Gastrocnemius medialis (tissue), 4 donors: ENCODE measurements at regions not wholly inside any gene's neighbourhood (a gene's known extent, or its start where the extent isn't known, plus 50 kb on each side); places are given as distances from the start of the nearest gene placed in this dataset.

Source experiments
- ATAC-seq, 2 donors: fragments of 150-250 bp; one replicate each; pipeline ENCODE4 v1.9.1; 2016
- DNase-seq, 2 donors: peaks; one replicate each; pipeline ENCODE4 v3.0.0-alpha.2; 2019
- H3K27ac ChIP-seq, 4 donors: fragments of 200-600 bp; sonication (generic); 1 replicate in 1 of 4; 2 replicates in 3 of 4; pipeline ENCODE4 v1.5.1; 2016 to 2018; ENCODE audit warnings: mild to moderate bottlenecking in 2 of 4, moderate library complexity in 1 of 4
- H3K27me3 ChIP-seq, 3 donors: fragments of 200-600 bp; sonication (generic) in 2 of 3; 1 replicate in 1 of 3; 2 replicates in 2 of 3; pipeline versions ENCODE4 v1.5.1 to v1.6.0; 2016 to 2019; ENCODE audit warnings: mild to moderate bottlenecking in 1 of 3, moderate library complexity in 1 of 3
- H3K36me3 ChIP-seq, 2 donors: fragments of 200-600 bp; sonication (generic) in 1 of 2; one replicate each; pipeline ENCODE4 v1.5.1; 2017 to 2018
- H3K4me1 ChIP-seq, 2 donors: fragments of 200-600 bp; sonication (generic) in 1 of 2; one replicate each; pipeline ENCODE4 v1.5.1; 2016 to 2017; ENCODE audit warnings: mild to moderate bottlenecking in 2 of 2
- H3K4me3 ChIP-seq, 4 donors: fragments of 200-600 bp; sonication (generic) in 3 of 4; 1 replicate in 1 of 4; 2 replicates in 3 of 4; pipeline ENCODE4 v1.5.1; 2016 to 2019; ENCODE audit warnings: mild to moderate bottlenecking in 2 of 4
- H3K9me3 ChIP-seq, 3 donors: fragments of 200-600 bp; sonication (generic) in 2 of 3; 1 replicate in 1 of 3; 2 replicates in 2 of 3; pipeline ENCODE4 v1.5.1; 2016 to 2019
- CTCF ChIP-seq, 5 experiments: fragments of 450-650 bp in 3 of 5; fragments of 200-600 bp in 2 of 5; sonication (generic) in 2 of 5; IDR thresholded peaks in 4 of 5; conservative IDR thresholded peaks in 1 of 5; 1 replicate in 4 of 5; 2 replicates in 1 of 5; pipeline ENCODE4 v1.5.1; 2016 to 2019; ENCODE audit warnings: antibody characterized with exemption in 5 of 5, mild to moderate bottlenecking in 3 of 5, moderate library complexity in 3 of 5
- POLR2A ChIP-seq, 2 donors: fragments of 450-650 bp; IDR thresholded peaks; one replicate each; pipeline ENCODE4 v1.6.1; 2017; ENCODE audit warnings: antibody characterized with exemption in 2 of 2, mild to moderate bottlenecking in 2 of 2, moderate library complexity in 2 of 2
- in situ Hi-C, 4 donors: fragments of 200-750 bp; cut with MboI; loops; one replicate each; pipeline versions ENCODE4 v1.15.0 to v1.8.0; 2017; ENCODE audit warnings: low sequenced_read_pairs in 4 of 4
- intact Hi-C: fragments of 100-400 bp; cut with DNase I; formaldehyde crosslinking; loops from one replicate; pipeline ENCODE4 v1.15.1; 2023; ENCODE audit warnings: low total_unique reads

- Histone ChIP-seq H3K4me3 (no peak overlapping the region), H3K27ac (no peak overlapping the region), H3K27me3 (no peaks in the 10 kb centered on the region), H3K4me1 (peaks cover 4 to 5% of the 10 kb centered on the region in 2 donors), H3K36me3 (no peaks in the 10 kb centered on the region), H3K9me3 (no peaks in the 10 kb centered on the region)
- ATAC-seq, result no peak
- intact Hi-C loops, result no loop called here
- in situ Hi-C loops, result no loop called here
- no peak for TF ChIP-seq POLR2A (IDR thresholded peaks at IDR 0.05)
- no peak for TF ChIP-seq CTCF (IDR thresholded peaks at IDR 0.05 in 4 of 5, conservative IDR thresholded peaks at IDR 0.05 in 1 of 5)
- peak; percentile 18 to 27 for DNase-seq
Observed at GRCh38 chr15:69718916-69719315, 266.3 kb downstream of the RPLP1 start.

DNA sequence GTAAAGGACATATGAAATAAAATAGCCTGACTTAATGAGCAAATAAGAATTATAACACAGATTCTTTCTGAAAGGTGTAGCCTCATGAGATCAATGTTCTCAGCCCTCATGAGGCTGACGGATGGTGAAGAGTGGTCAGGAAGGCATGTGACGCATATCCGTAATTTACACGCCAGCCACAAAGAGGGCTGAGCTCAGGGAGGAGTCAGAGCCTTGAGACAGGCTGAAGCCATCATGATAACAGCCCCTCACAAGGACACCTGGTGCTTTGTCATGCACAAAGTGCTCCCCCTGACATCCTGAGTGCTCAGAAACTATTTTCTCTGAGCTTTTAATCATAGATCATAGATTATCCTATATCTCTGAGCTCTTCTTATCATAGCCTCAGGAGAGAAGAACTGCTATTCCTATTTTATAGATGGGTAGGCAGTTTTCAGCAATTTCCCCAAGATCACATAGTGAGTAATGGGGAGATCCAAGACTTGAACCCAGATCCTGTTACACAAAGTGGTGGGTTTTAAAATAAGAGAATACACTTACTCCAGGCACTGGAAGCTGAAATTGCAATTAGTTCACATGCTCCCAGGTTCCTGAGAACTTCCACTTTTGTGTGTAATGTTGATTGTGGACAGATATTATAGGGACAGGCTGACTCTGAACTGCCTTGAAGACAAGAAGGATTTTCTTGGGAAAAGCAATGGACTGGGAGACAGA, 267.1 kb downstream of the RPLP1 start:
- Histone ChIP-seq H3K27ac (no peak overlapping the region), H3K27me3 (no peaks in the 10 kb centered on the region), H3K4me1 (peaks cover 5 to 6% of the 10 kb centered on the region in 2 donors), H3K36me3 (no peaks in the 10 kb centered on the region), H3K4me3 (no peak overlapping the region), H3K9me3 (no peaks in the 10 kb centered on the region)
- in situ Hi-C loops, result loop anchor here in 2 of 4 donors (10.0 kb wide), 1 partner anchor 765 kb away; no protein-coding TSS in a partner anchor
- ATAC-seq (no peak), DNase-seq (peak in 1 of 2 donors; percentile 26)
- intact Hi-C loops, result loop anchor here (10.0 kb wide), 1 partner anchor 375 kb away; the partner anchor contains the start of gene TLE3
- TF ChIP-seq POLR2A (IDR thresholded peaks at IDR 0.05), result no peak
- TF ChIP-seq CTCF (IDR thresholded peaks at IDR 0.05 in 4 of 5, conservative IDR thresholded peaks at IDR 0.05 in 1 of 5), result no peak

- no peak for ATAC-seq
- intact Hi-C loops (loop anchor here (10.0 kb wide), 1 partner anchor 374 kb away; the partner anchor contains the start of gene TLE3), in situ Hi-C loops (loop anchor here in 2 of 4 donors (10.0 kb wide), 1 partner anchor 764 kb away; no protein-coding TSS in a partner anchor)
- H3K36me3 ChIP-seq, result no peaks in the 10 kb centered on the region
- no peak for TF ChIP-seq CTCF (IDR thresholded peaks at IDR 0.05 in 4 of 5, conservative IDR thresholded peaks at IDR 0.05 in 1 of 5)
- no peak for TF ChIP-seq POLR2A (IDR thresholded peaks at IDR 0.05)
- no peak for DNase-seq
- H3K4me3 ChIP-seq, result no peak overlapping the region
- H3K27me3 ChIP-seq, result no peaks in the 10 kb centered on the region
- no peak overlapping the region for H3K27ac ChIP-seq
- no peaks in the 10 kb centered on the region for H3K9me3 ChIP-seq
- peaks cover 5 to 6% of the 10 kb centered on the region in 2 donors for H3K4me1 ChIP-seq
Observed at GRCh38 chr15:69720536-69720935, 267.9 kb downstream of the RPLP1 start.

- no peaks in the 10 kb centered on the region for H3K27me3 ChIP-seq
- intact Hi-C loops, result loop anchor here (10.0 kb wide), 1 partner anchor 372 kb away; the partner anchor contains the start of gene TLE3
- in situ Hi-C loops, result loop anchor here in 2 of 4 donors (10.0 kb wide), 1 partner anchor 762 kb away; no protein-coding TSS in a partner anchor
Observed at GRCh38 chr15:69722924-69723323, 270.3 kb downstream of the RPLP1 start.

More at GRCh38 chr15:69722924-69723323, 270.3 kb downstream of the RPLP1 start:
- no peaks in the 10 kb centered on the region for H3K9me3 ChIP-seq
- no peak for DNase-seq
- H3K4me1 ChIP-seq, result peaks cover 5 to 6% of the 10 kb centered on the region in 2 donors
- no peak overlapping the region for H3K4me3 ChIP-seq
- TF ChIP-seq CTCF (IDR thresholded peaks at IDR 0.05 in 4 of 5, conservative IDR thresholded peaks at IDR 0.05 in 1 of 5), result no peak
- no peak for TF ChIP-seq POLR2A (IDR thresholded peaks at IDR 0.05)
- H3K36me3 ChIP-seq, result no peaks in the 10 kb centered on the region
- H3K27ac ChIP-seq, result no peak overlapping the region
- no peak for ATAC-seq
